WI38 (cell line): ENCODE measurements at regions not wholly inside any gene's neighbourhood (a gene's known extent, or its start where the extent isn't known, plus 50 kb on each side); places are given as distances from the start of the nearest gene placed in this dataset.
"Not testable (repeated sequence)": the region's sequence is repeated elsewhere in the genome, so short reads cannot be mapped to it uniquely, and the experiment has no call there.

Experiments used
- H3K4me3 ChIP-seq: 2 replicates; pipeline ENCODE4 v1.5.1; 2011; ENCODE audit warnings: low read depth, mild to moderate bottlenecking, control low read depth, low read length
- TF ChIP-seq, protein P1 (sequence below): IDR thresholded peaks from 2 replicates; pipeline ENCODE4 v1.5.1; 2012; ENCODE audit warnings: low read depth, mild to moderate bottlenecking, control low read depth, low read length

DNA sequence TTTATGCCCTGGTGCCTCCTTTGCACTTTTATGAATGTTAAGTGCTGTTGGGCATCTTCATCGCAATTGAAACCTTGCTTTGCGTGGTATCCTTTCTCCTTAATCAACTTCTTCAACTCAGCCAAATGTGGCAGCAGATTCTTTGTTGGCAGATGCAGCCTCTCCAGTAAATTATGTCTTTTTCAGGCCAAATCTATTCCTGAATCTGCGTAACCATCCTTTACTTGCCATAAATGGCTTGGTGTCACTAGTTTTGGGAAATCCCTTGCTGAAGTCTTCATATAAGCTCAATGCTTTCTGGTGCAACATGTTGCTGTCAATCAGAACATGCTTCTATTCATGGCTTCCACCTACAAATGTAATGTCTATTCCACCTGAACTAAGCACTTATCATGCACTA lies 457.5 kb downstream of the FGF13 start:
- TF ChIP-seq, protein P1, sequence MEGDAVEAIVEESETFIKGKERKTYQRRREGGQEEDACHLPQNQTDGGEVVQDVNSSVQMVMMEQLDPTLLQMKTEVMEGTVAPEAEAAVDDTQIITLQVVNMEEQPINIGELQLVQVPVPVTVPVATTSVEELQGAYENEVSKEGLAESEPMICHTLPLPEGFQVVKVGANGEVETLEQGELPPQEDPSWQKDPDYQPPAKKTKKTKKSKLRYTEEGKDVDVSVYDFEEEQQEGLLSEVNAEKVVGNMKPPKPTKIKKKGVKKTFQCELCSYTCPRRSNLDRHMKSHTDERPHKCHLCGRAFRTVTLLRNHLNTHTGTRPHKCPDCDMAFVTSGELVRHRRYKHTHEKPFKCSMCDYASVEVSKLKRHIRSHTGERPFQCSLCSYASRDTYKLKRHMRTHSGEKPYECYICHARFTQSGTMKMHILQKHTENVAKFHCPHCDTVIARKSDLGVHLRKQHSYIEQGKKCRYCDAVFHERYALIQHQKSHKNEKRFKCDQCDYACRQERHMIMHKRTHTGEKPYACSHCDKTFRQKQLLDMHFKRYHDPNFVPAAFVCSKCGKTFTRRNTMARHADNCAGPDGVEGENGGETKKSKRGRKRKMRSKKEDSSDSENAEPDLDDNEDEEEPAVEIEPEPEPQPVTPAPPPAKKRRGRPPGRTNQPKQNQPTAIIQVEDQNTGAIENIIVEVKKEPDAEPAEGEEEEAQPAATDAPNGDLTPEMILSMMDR: no peak
- H3K4me3 ChIP-seq: no peak overlapping the region

DNA sequence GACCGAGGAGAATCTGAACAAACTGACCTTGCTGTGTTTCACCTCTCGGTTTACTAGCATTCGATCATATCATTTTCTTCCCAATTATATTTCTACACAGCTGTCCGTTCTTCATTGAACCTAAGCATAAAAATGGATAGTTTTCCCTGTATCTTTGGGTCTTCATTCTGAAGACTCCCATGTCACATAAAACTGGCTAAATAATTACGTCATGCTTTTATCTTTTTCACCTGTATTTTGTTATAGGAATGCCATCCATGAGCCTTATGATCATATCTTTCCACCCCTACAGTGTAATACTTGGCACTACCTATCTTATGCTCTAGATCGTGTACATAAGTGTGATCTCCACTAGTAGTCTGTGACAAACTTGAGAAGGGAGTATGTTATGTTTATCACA lies 456.1 kb downstream of the FGF13 start:
- H3K4me3 ChIP-seq: no peak overlapping the region
- TF ChIP-seq, protein P1: no peak

DNA sequence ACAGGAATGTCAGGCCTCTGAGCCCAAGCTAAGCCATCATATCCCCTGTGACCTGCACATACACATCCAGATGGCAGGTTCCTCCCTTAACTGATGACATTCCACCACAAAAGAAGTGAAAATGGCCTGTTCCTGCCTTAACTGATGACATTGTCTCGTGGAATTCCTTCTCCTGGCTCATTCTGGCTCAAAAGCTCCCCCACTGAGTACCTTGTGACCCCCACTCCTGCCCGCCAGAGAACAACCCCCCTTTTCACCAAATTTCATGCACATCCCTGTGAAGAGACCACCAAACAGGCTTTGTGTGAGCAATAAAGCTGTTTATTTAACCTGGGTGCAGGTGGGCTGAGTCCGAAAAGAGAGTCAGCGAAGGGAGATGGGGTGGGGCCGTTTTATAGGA lies 447.4 kb downstream of the FGF13 start:
- H3K4me3 ChIP-seq: not testable (repeated sequence)

DNA sequence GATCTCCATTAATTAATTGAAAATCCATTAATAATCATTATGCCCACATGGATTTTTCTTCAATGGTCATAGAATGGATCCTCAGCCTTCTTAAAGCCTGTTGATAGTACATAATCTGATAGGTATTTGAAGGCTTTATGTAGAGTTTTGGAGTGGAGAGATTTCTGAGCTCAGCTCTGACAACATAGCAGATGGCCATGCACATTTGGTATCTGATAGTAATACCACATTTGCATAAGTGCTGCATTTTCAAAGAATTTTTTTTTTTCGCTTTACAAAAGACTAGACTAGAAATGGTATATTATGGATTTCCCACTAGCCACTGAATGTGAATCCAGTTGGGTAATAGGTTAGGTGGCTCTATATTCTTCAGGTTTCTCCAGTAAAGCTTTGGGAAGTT lies 440.6 kb downstream of the FGF13 start:
- TF ChIP-seq, protein P1: no peak
- H3K4me3 ChIP-seq: no peak overlapping the region

DNA sequence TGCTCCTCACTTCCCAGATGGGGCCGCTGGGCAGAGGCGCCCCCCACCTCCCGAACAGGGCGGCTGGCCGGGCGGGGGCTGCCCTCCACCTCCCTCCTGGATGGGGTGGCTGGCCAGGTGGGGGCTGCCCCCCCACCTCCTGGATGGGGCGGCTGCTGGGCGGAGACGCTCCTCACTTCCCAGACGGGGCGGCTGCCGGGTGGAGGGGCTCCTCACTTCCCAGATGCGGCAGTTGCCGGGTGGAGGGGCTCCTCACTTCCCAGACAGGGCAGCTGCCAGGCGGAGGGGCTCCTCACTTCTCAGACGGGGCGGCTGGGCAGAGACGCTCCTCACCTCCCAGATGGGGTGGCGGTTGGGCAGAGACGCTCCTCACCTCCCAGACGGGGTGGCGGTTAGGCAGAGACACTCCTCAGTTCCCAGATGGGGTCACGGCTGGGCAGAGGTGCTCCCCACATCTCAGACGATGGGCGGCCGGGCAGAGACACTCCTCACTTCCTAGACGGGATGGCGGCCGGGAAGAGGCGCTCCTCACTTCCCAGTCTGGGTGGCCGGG lies 428.8 kb downstream of the FGF13 start:
- H3K4me3 ChIP-seq: not testable (repeated sequence)

DNA sequence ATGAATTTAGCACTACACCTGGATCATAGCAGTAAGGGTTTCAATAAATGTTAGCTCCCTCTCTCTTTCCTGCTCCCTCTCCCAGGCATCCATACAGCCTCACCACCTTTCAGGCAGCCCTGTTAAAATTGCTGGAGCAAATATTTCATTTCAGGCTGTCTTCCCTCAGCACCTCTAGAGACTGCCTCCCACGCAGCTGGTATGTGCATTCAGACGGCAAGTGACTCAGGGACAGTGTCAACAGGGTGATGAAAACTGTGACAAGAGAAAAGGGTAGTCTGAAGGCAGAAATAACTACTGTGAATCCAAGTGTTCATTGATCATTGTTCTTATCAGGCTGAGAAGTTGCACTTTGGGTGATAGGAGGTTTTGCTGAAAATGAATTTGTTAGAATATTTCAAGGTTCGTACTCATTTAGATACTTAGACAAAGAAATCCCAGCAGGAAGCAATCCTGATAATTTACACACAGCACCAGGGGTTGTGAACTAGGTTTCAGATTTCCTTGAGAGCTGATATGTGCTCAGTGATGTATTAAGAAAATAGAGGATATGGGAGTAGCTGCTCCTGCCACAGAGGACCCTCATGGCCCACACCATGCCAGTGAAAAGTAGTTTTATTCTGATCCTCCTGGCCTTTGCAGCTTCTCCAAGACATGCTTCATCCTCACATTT lies 424.2 kb downstream of the FGF13 start:
- TF ChIP-seq, protein P1: no peak

DNA sequence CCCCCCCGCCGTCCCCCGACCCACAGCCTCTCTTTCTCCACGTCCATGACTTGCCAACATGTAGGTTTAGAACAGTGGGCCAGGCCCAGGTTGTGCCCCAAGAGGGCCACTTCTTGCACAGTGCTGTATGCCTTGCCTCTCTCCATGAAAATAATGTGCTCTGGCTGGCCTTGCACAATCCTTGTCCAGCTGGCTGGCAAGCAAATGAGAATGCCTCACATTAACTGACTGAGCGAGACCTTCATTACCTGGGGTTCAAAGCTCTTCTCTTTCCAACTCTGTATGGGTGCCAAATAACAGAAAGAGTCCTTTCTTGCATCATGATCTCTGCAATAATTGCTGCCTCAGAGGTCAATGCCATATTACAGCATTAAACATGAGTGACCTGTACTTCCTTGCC lies 416.6 kb downstream of the FGF13 start:
- no peak overlapping the region for H3K4me3 ChIP-seq
- TF ChIP-seq, protein P1: no peak

More for the DNA sequence above, 424.2 kb downstream of the FGF13 start:
- H3K4me3 ChIP-seq: no peak overlapping the region

DNA sequence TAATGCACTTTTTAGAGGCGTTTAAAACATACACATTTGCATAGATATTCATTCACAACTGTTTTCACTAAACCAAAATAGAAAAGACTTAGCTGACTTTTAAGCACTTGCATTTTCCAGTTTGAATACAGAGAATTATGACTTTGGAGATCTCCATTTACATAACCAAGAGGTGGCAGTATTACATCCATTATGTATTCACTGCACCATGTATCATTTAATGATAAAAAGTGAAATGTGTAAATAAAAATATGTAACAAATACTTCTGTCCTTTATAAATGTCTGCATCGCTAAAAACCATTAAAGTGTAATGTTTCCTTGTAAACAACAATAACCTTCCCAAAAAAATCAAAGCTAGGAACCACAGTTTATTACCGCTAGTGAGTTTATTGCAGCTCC lies 413.2 kb downstream of the FGF13 start:
- TF ChIP-seq, protein P1: no peak
- no peak overlapping the region for H3K4me3 ChIP-seq
